ENCODE measurements at regions not wholly inside any gene's neighbourhood (a gene's known extent, or its start where the extent isn't known, plus 50 kb on each side); places are given as distances from the start of the nearest gene placed in this dataset.

- Histone ChIP-seq H3K4me3 (no peak overlapping the region), H3K27ac (no peak overlapping the region), H3K27me3 (no peaks in the 10 kb centered on the region), H3K4me1 (peaks cover 11 to 22% of the 10 kb centered on the region in 2 donors), H3K9me3 (no peaks in the 10 kb centered on the region), H3K36me3 (no peaks in the 10 kb centered on the region)
- ATAC-seq: no peak
- DNase-seq: no peak
- intact Hi-C loops (cut with DNase I; ENCODE audit: low total_unique reads): loop anchor here (5.0 kb wide), 3 partner anchors 52 to 378 kb away; no protein-coding TSS in a partner anchor
- TF ChIP-seq POLR2A (IDR thresholded peaks at IDR 0.05): no peak
- no peak for TF ChIP-seq CTCF (IDR thresholded peaks at IDR 0.05 in 4 of 5, conservative IDR thresholded peaks at IDR 0.05 in 1 of 5)
- in situ Hi-C loops (cut with MboI; ENCODE audit: low sequenced_read_pairs in 4 of 4): loop anchor here in 1 of 4 donors (25.0 kb wide), 2 partner anchors 383 to 658 kb away; partner anchors contain the start of gene RGMA
Measured at GRCh38 chr15:93469994-93470393, 381.0 kb upstream of the RGMA start.

GRCh38 chr15:93467337-93467736 is 378.3 kb upstream of the RGMA start:
- no peak overlapping the region for H3K4me3 ChIP-seq
- H3K9me3 ChIP-seq: no peaks in the 10 kb centered on the region
- in situ Hi-C loops (cut with MboI; ENCODE audit: low sequenced_read_pairs in 4 of 4): loop anchor here in 1 of 4 donors (25.0 kb wide), 2 partner anchors 380 to 655 kb away; partner anchors contain the start of gene RGMA
- intact Hi-C loops (cut with DNase I; ENCODE audit: low total_unique reads): loop anchor here (1.0 to 5.0 kb wide), 4 partner anchors 19 to 375 kb away; no protein-coding TSS in a partner anchor
- TF ChIP-seq POLR2A (IDR thresholded peaks at IDR 0.05) (no peak), CTCF (IDR thresholded peaks at IDR 0.05 in 4 of 5, conservative IDR thresholded peaks at IDR 0.05 in 1 of 5) (peak in 1 of 5 experiments; percentile 17)
- H3K4me1 ChIP-seq: peaks cover 11 to 22% of the 10 kb centered on the region in 2 donors
- DNase-seq: peak; percentile 96 to 98
- no peaks in the 10 kb centered on the region for H3K36me3 ChIP-seq
- ATAC-seq: peak; percentile 99 to 100
- H3K27ac ChIP-seq: peak overlapping the region; percentile 47 to 72 (median 70)
- no peaks in the 10 kb centered on the region for H3K27me3 ChIP-seq

GRCh38 chr15:93466380-93466779 is 377.4 kb upstream of the RGMA start:
- no peak for DNase-seq
- H3K4me3 ChIP-seq: no peak overlapping the region
- no peaks in the 10 kb centered on the region for H3K36me3 ChIP-seq
- TF ChIP-seq POLR2A (IDR thresholded peaks at IDR 0.05) (no peak), CTCF (IDR thresholded peaks at IDR 0.05 in 4 of 5, conservative IDR thresholded peaks at IDR 0.05 in 1 of 5) (no peak)
- no peaks in the 10 kb centered on the region for H3K27me3 ChIP-seq
- in situ Hi-C loops (cut with MboI; ENCODE audit: low sequenced_read_pairs in 4 of 4): loop anchor here in 1 of 4 donors (25.0 kb wide), 2 partner anchors 379 to 654 kb away; partner anchors contain the start of gene RGMA
- ATAC-seq: no peak
- no peaks in the 10 kb centered on the region for H3K9me3 ChIP-seq
- intact Hi-C loops (cut with DNase I; ENCODE audit: low total_unique reads): loop anchor here (5.0 kb wide), 3 partner anchors 56 to 374 kb away; no protein-coding TSS in a partner anchor
- peak overlapping the region; percentile 47 to 72 (median 70) for H3K27ac ChIP-seq
- H3K4me1 ChIP-seq: peaks cover 11 to 22% of the 10 kb centered on the region in 2 donors

GRCh38 chr15:93462690-93463089 is 373.7 kb upstream of the RGMA start:
- peaks cover 30 to 40% of the 10 kb centered on the region in 2 donors for H3K4me1 ChIP-seq
- no peak overlapping the region for H3K27ac ChIP-seq
- no peaks in the 10 kb centered on the region for H3K9me3 ChIP-seq
- in situ Hi-C loops (cut with MboI; ENCODE audit: low sequenced_read_pairs in 4 of 4) (loop anchor here in 1 of 4 donors (25.0 kb wide), 2 partner anchors 375 to 650 kb away; partner anchors contain the start of gene RGMA), intact Hi-C loops (cut with DNase I; ENCODE audit: low total_unique reads) (no loop called here)
- no peak overlapping the region for H3K4me3 ChIP-seq
- no peaks in the 10 kb centered on the region for H3K36me3 ChIP-seq
- no peak for TF ChIP-seq CTCF (IDR thresholded peaks at IDR 0.05 in 4 of 5, conservative IDR thresholded peaks at IDR 0.05 in 1 of 5)
- TF ChIP-seq POLR2A (IDR thresholded peaks at IDR 0.05): no peak
- no peaks in the 10 kb centered on the region for H3K27me3 ChIP-seq
- ATAC-seq: no peak
- no peak for DNase-seq

Data from gastrocnemius medialis (tissue), 4 donors.